Ascending aorta (tissue), 2 donors: ENCODE measurements at regions not wholly inside any gene's neighbourhood (a gene's known extent, or its start where the extent isn't known, plus 50 kb on each side); places are given as distances from the start of the nearest gene placed in this dataset.
"Not testable (repeated sequence)": the region's sequence is repeated elsewhere in the genome, so short reads cannot be mapped to it uniquely, and the experiment has no call there.

Experiments
- DNase-seq, 2 donors: peaks; one replicate each; pipeline ENCODE4 v3.0.0-alpha.2; 2019; ENCODE audit warnings: low spot score in 2 of 2
- H3K27ac ChIP-seq, 2 donors: fragments of 200-600 bp; sonication (generic); one replicate each; pipeline ENCODE4 v1.5.1; 2016 to 2017; ENCODE audit warnings: mild to moderate bottlenecking in 1 of 2
- H3K27me3 ChIP-seq: fragments of 200-600 bp; sonication (generic); one replicate; pipeline ENCODE4 v1.5.1; 2017
- H3K36me3 ChIP-seq, 2 donors: fragments of 200-600 bp; sonication (generic); one replicate each; pipeline ENCODE4 v1.5.1; 2016
- H3K4me1 ChIP-seq, 2 donors: fragments of 200-600 bp; sonication (generic); one replicate each; pipeline ENCODE4 v1.5.1; 2016 to 2017; ENCODE audit warnings: mild to moderate bottlenecking in 1 of 2
- H3K4me3 ChIP-seq, 2 donors: fragments of 200-600 bp; sonication (generic); one replicate each; pipeline ENCODE4 v1.5.1; 2016 to 2017; ENCODE audit warnings: mild to moderate bottlenecking in 1 of 2
- H3K9me3 ChIP-seq, 2 donors: fragments of 200-600 bp; sonication (generic); one replicate each; pipeline ENCODE4 v1.5.1; 2016
- intact Hi-C: fragments of 100-400 bp; cut with DNase I; formaldehyde crosslinking; loops from one replicate; pipeline ENCODE4 v1.15.1; 2023
- TF ChIP-seq, protein P1 (sequence below), 3 experiments: fragments of 200-600 bp in 2 of 3; fragments of 450-650 bp in 1 of 3; sonication (generic) in 2 of 3; IDR thresholded peaks; one replicate each; pipeline ENCODE4 v1.5.1; 2016 to 2019; ENCODE audit warnings: antibody characterized with exemption in 3 of 3, mild to moderate bottlenecking in 1 of 3, moderate library complexity in 1 of 3

DNA sequence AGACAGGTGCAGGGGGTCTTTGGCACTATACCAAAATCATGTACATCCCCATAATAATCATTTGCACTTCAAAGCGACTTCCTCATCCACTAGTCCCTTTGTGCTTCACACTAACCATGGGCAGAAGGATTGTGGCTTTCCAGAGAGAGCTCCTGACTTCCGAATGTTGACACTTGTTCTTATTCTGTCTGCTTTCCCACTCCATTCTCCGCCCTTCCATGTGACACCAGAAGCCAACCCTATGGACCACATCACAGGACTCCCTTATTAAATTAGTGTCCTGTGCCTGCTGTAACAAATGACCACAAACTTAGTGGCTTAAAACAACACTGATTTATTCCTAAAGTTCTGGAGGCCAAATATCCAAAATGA is 91.6 kb downstream of the CMC2 start:
- no peaks in the 10 kb centered on the region for H3K4me1 ChIP-seq

DNA sequence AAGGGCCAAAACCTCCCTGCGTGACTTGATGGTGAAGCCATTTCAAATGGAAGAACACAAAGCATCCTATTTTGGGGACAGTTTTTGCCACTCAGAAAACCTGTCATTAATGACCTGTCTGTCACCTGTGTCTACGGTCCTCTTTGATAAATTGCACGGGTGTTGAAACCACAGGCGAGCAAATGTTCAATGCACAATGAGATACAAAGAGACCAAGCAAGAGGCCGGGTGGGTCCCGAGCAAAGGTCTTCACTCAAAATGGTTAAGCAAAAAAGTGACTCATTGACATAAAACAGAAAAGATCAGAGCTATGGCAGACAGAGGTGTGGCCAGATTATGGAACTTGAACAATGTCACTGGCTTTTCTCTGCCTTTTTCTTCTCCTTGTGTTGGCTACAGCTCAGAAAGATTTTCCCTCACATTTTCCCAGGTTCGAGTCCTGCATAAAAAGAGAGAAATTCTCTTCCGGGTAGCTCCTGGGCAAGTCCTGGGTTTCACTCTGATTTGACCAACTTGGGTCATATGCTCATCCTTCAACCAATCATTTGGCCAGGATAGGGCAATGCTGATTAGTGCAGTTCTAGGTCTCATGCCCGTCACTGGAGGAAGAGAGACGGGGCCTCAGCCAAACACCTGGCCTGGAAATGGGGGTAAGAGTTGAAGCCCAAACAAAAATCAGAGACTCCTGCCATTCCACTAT is 92.2 kb downstream of the CMC2 start:
- Histone ChIP-seq H3K27me3 (no peaks in the 10 kb centered on the region), H3K36me3 (no peaks in the 10 kb centered on the region), H3K9me3 (no peaks in the 10 kb centered on the region), H3K4me3 (no peak overlapping the region), H3K4me1 (no peaks in the 10 kb centered on the region), H3K27ac (no peak overlapping the region)
- TF ChIP-seq, protein P1, sequence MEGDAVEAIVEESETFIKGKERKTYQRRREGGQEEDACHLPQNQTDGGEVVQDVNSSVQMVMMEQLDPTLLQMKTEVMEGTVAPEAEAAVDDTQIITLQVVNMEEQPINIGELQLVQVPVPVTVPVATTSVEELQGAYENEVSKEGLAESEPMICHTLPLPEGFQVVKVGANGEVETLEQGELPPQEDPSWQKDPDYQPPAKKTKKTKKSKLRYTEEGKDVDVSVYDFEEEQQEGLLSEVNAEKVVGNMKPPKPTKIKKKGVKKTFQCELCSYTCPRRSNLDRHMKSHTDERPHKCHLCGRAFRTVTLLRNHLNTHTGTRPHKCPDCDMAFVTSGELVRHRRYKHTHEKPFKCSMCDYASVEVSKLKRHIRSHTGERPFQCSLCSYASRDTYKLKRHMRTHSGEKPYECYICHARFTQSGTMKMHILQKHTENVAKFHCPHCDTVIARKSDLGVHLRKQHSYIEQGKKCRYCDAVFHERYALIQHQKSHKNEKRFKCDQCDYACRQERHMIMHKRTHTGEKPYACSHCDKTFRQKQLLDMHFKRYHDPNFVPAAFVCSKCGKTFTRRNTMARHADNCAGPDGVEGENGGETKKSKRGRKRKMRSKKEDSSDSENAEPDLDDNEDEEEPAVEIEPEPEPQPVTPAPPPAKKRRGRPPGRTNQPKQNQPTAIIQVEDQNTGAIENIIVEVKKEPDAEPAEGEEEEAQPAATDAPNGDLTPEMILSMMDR (IDR thresholded peaks at IDR 0.05) = no peak
- no peak for DNase-seq
- intact Hi-C loops = no loop called here

More for the DNA sequence above, 91.6 kb downstream of the CMC2 start:
- intact Hi-C loops = no loop called here
- no peaks in the 10 kb centered on the region for H3K9me3 ChIP-seq
- DNase-seq = no peak
- H3K4me3 ChIP-seq = no peak overlapping the region
- H3K36me3 ChIP-seq = no peaks in the 10 kb centered on the region
- no peak overlapping the region for H3K27ac ChIP-seq
- TF ChIP-seq, protein P1 (IDR thresholded peaks at IDR 0.05) = no peak
- no peaks in the 10 kb centered on the region for H3K27me3 ChIP-seq

DNA sequence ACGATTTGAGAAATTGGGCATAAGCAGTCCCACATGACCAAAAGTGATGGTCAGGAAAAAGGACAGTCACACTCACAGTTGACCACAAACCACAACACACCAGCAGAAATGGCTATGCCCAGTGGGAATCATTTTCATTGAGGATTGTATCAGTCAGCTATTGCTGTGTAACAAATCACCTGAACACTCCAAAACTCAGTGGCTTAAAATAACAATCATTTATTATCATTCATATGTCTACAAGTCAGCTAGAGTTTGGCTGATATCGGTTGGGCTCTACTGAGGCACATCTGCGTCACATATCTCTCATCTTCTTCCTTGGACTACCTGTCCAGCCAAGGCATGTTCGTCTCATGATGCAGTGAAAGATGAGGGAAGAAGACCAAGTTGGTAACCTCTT is 93.3 kb downstream of the CMC2 start:
- intact Hi-C loops = no loop called here
- TF ChIP-seq, protein P1 (IDR thresholded peaks at IDR 0.05) = no peak

DNA sequence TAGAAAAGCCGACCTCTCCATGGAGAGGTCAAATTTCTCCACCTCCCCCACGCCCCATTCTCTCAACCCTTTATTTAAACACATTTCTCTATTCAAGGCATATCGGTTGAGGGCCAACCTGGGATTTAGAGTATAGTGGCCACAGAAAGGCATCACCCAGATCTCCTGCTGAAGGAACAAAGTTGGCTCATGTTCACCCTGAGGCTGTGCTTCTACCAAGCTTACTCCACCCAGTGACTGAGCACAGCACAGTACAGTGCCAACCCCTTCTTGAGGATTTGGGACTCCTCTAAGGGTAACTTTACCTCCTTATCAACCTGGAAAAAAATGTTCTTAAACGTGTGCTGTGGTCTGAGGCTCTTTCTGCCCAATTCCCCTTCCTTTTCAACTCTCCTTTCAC is 94.0 kb downstream of the CMC2 start:
- Histone ChIP-seq H3K36me3 (no peaks in the 10 kb centered on the region), H3K27me3 (no peaks in the 10 kb centered on the region), H3K9me3 (no peaks in the 10 kb centered on the region), H3K4me3 (no peak overlapping the region), H3K27ac (no peak overlapping the region), H3K4me1 (no peaks in the 10 kb centered on the region)
- TF ChIP-seq, protein P1 (IDR thresholded peaks at IDR 0.05) = no peak
- intact Hi-C loops = no loop called here
- no peak for DNase-seq

More for the DNA sequence above, 93.3 kb downstream of the CMC2 start:
- DNase-seq = no peak
- Histone ChIP-seq H3K9me3 (no peaks in the 10 kb centered on the region), H3K36me3 (no peaks in the 10 kb centered on the region), H3K27me3 (no peaks in the 10 kb centered on the region), H3K27ac (no peak overlapping the region), H3K4me1 (no peaks in the 10 kb centered on the region), H3K4me3 (no peak overlapping the region)

DNA sequence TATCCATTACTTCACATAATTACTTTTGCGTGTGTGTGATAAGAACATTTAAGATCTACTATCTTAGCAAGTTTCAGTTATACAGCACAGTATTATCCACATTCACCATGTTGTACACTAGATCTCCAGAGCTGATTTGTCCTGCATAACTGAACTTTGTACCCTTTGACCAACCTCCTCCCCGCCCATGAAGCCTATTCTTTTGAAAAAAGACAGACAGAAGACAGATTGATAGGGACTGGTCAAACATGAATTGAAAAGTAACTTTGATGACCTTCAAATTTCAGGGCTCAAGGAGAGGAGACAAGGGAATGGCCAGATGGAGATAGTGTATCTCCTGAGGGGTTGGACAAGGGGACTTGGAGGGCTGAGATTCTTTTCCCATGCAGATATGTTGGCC is 96.3 kb downstream of the CMC2 start:
- Histone ChIP-seq H3K4me1 (no peaks in the 10 kb centered on the region), H3K36me3 (no peaks in the 10 kb centered on the region), H3K4me3 (no peak overlapping the region), H3K9me3 (no peaks in the 10 kb centered on the region), H3K27me3 (no peaks in the 10 kb centered on the region), H3K27ac (no peak overlapping the region)
- intact Hi-C loops = no loop called here
- TF ChIP-seq, protein P1 (IDR thresholded peaks at IDR 0.05) = no peak
- DNase-seq = no peak

DNA sequence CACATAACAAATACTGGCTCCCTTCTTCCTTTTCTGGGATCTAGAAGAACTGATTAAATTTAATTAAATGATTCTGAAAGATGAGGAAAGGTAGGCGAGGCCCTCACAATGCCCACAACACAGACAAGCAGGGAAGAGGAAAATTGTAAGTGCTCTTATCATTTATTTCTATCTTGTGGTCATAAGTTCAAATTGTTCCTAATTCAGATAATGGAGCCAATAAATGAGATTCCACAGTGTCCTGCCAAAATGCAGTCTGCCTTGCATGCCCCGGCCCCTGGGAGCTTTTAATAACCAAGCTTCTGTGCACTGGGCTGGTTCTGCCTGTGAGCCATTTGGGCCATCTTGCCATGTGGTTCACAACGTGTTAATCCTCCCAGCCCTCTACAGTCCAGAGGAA is 97.0 kb downstream of the CMC2 start:
- H3K36me3 ChIP-seq = no peaks in the 10 kb centered on the region
- no peak overlapping the region for H3K27ac ChIP-seq
- intact Hi-C loops = loop anchor here (10.0 kb wide), 1 partner anchor 185 kb away; the partner anchor contains the start of gene GCSH
- no peak for DNase-seq
- TF ChIP-seq, protein P1 (IDR thresholded peaks at IDR 0.05) = no peak
- no peaks in the 10 kb centered on the region for H3K9me3 ChIP-seq
- H3K27me3 ChIP-seq = no peaks in the 10 kb centered on the region
- no peak overlapping the region for H3K4me3 ChIP-seq
- H3K4me1 ChIP-seq = no peaks in the 10 kb centered on the region

DNA sequence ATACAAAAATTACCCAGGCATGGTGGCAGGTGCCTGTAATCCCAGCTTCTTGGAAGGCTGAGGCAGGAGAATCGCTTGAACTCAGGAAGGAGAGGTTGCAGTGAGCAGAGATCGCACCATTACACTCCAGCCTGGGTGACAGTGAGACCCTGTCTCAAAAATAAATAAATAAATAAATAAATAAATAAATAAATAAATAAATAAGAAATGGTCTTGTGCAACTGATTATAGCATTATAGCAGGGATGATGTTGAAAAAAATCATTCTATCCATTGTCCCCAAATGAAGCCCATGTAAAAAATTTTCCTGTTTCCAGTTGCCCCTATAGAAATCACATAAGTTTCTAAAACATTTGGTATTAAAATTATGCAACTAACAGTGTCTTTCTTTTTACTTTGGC is 100.5 kb downstream of the CMC2 start:
- H3K36me3 ChIP-seq, H3K27ac ChIP-seq, DNase-seq, H3K4me3 ChIP-seq, H3K9me3 ChIP-seq, H3K4me1 ChIP-seq, H3K27me3 ChIP-seq: not testable (repeated sequence)
- intact Hi-C loops = loop anchor here (10.0 kb wide), 1 partner anchor 189 kb away; the partner anchor contains the start of gene GCSH
